GM18951 (cell line): ENCODE measurements at regions not wholly inside any gene's neighbourhood (a gene's known extent, or its start where the extent isn't known, plus 50 kb on each side); places are given as distances from the start of the nearest gene placed in this dataset.

Experiments used
- POLR2A ChIP-seq: IDR thresholded peaks from 4 replicates; pipeline ENCODE4 v1.6.1; 2011; ENCODE audit warnings: mild to moderate bottlenecking; ENCODE audit not compliant: insufficient read length, insufficient read depth; ENCODE audit errors: extremely low read depth
- in situ Hi-C: fragments of 300-500 bp; cut with MboI; formaldehyde crosslinking; loops from one replicate; pipeline ENCODE4 v1.12.0; 2022; ENCODE audit warnings: low sequenced_read_pairs, mixed read lengths, inconsistent platforms; ENCODE audit not compliant: unreplicated experiment

GRCh38 chr5:62698756-62699155 lies 120.1 kb downstream of the LRRC70 start:
- in situ Hi-C loops = no loop called here
- TF ChIP-seq POLR2A = no peak

- no peak for TF ChIP-seq POLR2A
- in situ Hi-C loops = no loop called here
Observed at GRCh38 chr5:62695274-62695673, 116.7 kb downstream of the LRRC70 start.

DNA sequence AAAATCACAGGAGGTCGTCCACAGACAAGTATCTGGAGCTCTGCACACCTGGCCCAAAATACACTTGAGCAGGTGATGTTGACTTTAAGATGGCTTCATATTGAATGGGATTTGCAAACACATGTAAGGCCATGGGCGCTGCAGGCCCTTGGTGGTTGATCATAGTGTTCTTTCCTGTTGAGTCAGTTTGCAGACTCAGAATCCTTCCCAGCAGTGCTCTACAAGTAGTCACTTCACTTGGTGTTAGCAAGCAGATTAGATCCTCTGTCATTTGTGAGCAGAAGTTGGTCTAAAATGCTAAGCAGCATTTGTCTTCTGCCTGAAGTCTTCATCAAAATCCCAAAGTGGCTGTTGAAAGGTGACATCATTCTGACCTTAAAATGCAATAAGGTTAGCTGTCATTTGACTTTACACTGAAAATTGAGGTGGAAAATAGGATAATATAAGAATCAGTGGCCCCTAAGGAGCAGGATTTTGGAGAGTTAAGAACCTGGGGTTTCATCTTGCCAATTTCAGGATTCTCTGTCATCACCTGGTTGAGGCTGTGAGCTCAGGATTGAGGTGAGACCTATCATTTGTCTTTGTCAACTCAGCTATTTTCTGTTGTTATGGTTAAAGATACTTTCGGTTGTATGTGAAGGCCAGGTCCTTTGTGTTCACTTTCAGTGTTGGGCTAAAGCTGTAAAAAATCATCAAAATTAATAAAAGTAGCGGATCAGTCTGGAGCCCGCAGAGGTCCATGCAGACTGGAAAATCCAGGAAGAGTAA lies 114.5 kb downstream of the LRRC70 start:
- in situ Hi-C loops = no loop called here
- TF ChIP-seq POLR2A = no peak

GRCh38 chr5:62691946-62692345 lies 113.3 kb downstream of the LRRC70 start:
- TF ChIP-seq POLR2A = no peak
- in situ Hi-C loops = no loop called here

DNA sequence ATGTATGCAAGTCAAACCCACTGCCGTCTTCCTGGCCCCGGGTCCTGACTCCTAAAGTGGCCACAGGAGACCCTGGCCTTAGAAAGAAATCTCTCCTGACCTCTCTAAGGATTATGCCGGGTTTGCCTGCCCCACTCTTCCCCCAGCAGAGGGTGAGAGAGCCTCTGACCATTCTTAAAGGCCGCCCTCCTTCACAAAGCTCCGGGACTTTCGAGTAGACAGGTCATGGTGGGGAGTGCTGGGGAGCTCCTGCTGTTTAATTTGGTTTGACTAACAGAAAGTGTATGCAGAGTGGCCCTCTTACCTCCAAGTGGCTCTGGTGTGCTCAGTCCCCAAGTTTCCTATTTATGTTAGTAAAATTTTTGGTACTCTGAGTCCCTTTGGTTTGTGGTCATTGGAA lies 111.8 kb downstream of the LRRC70 start:
- TF ChIP-seq POLR2A = no peak
- in situ Hi-C loops = no loop called here

- in situ Hi-C loops = no loop called here
- TF ChIP-seq POLR2A = no peak
Observed at GRCh38 chr5:62689599-62690368, 111.2 kb downstream of the LRRC70 start.

- in situ Hi-C loops = no loop called here
- no peak for TF ChIP-seq POLR2A
Observed at GRCh38 chr5:62686692-62687091, 108.1 kb downstream of the LRRC70 start.

GRCh38 chr5:62685221-62685620 lies 106.6 kb downstream of the LRRC70 start:
- in situ Hi-C loops = no loop called here
- TF ChIP-seq POLR2A = no peak

- in situ Hi-C loops = no loop called here
Observed at GRCh38 chr5:62684310-62684709, 105.7 kb downstream of the LRRC70 start.

DNA sequence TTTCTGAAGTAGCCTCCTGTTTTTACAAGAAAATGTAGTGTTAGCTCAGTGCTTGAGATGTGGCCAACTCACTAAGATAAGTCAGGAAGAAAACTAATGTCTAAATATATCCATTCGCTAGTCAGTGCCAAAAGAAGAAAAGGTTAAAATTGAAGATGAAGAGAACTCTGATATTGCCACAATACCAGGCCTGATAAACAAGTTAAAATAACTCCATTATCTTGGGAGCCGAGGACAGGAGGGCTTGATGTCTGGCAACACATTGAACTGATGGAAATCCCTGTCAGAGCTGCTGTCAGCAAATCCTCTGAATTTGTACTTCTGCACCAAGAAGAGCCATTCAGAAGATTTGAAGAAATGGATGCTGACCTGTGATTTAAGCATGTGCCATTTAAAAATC lies 103.4 kb downstream of the LRRC70 start:
- in situ Hi-C loops = no loop called here
- TF ChIP-seq POLR2A = no peak

More at GRCh38 chr5:62684310-62684709, 105.7 kb downstream of the LRRC70 start:
- no peak for TF ChIP-seq POLR2A

DNA sequence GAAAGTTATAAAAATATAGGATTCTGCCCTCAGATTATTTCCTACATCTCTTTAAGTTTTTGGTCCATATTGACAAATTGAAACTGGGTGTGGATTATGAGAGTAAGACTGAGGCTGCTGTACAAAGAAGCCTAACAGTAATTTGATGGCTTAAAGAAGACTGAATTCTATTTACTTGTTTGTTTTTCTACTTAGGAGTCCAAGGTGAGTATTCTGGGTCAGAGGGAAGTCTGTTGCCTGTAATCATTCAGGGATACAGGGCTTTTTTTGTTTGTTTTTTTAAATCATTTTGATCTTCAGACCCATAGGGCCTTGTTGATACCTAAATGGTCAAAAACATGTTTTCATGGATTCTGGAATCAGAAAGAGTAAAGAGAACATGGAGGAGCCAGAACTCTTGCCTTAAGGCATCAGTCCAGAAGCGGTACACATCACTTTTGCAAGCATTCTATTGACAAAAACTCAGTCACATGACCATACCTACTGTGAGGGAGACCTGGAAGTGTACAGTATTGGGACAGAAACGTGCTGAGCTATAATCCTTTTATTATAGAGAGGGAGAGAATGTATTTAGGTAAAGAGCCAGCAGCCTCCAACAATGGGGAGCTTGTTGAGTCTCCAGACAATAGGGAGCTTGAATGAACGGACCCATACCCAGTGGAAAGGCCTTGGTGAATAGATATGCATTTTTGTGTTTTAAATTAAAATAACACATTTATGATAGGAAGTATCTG lies 102.7 kb downstream of the LRRC70 start:
- in situ Hi-C loops = no loop called here
- no peak for TF ChIP-seq POLR2A

DNA sequence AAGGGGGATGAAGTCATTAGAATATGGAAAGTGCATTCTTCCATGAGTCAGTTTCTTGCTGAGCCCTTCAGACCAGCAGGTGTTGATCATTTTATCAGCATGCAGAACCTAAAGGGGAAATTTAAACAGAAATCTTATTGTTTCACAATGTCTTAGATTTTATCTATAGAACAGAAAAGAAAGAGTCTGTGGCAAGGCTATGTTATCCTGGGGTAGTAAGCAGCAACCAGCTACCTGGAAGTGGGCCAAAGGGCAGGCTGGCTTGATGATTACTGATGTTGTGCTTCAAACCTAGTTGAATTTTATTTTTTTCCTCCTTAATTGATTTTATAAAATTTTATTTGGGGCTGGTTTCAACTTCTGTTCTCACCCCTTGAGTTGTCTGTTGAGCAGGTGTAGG lies 101.5 kb downstream of the LRRC70 start:
- TF ChIP-seq POLR2A = no peak
- in situ Hi-C loops = no loop called here
